Occipital lobe (tissue), 1 donor: ENCODE measurements at regions not wholly inside any gene's neighbourhood (a gene's known extent, or its start where the extent isn't known, plus 50 kb on each side); places are given as distances from the start of the nearest gene placed in this dataset.

ENCODE experiments used
- DNase-seq: peaks from one replicate; lab custom pipeline; 2025; lab: John Stamatoyannopoulos, UW

GRCh38 chr10:35909121-35909720 is 267.1 kb upstream of the FZD8 start:
- no peak for DNase-seq

GRCh38 chr10:35908451-35908850 is 266.4 kb upstream of the FZD8 start:
- no peak for DNase-seq

- DNase-seq = no peak
These were observed 265.5 kb upstream of the FZD8 start for GRCh38 chr10:35907548-35907947.

- DNase-seq = no peak
These were observed 264.1 kb upstream of the FZD8 start for GRCh38 chr10:35906155-35906554.

- no peak for DNase-seq
These were observed 260.9 kb upstream of the FZD8 start for GRCh38 chr10:35903021-35903420.

- DNase-seq = no peak
These were observed 256.8 kb upstream of the FZD8 start for GRCh38 chr10:35898716-35899440.

- DNase-seq = no peak
These were observed 253.9 kb upstream of the FZD8 start for GRCh38 chr10:35896001-35896400.

GRCh38 chr10:35895331-35895730 is 253.2 kb upstream of the FZD8 start:
- no peak for DNase-seq

- DNase-seq = no peak
These were observed 250.4 kb upstream of the FZD8 start for GRCh38 chr10:35892526-35892925.

- DNase-seq = no peak
These were observed 248.8 kb upstream of the FZD8 start for GRCh38 chr10:35890676-35891495.

- DNase-seq = no peak
These were observed 248.0 kb upstream of the FZD8 start for GRCh38 chr10:35889971-35890675.

- DNase-seq = no peak
These were observed 247.1 kb upstream of the FZD8 start for GRCh38 chr10:35889226-35889625.

GRCh38 chr10:35888400-35888799 is 246.3 kb upstream of the FZD8 start:
- DNase-seq = no peak

GRCh38 chr10:35887685-35888084 is 245.6 kb upstream of the FZD8 start:
- no peak for DNase-seq

- DNase-seq = no peak
These were observed 243.0 kb upstream of the FZD8 start for GRCh38 chr10:35885076-35885475.

- no peak for DNase-seq
These were observed 242.6 kb upstream of the FZD8 start for GRCh38 chr10:35884657-35885071.

- no peak for DNase-seq
These were observed 240.5 kb upstream of the FZD8 start for GRCh38 chr10:35882422-35883150.

GRCh38 chr10:35881320-35881719 is 239.2 kb upstream of the FZD8 start:
- no peak for DNase-seq

- DNase-seq = no peak
These were observed 234.2 kb upstream of the FZD8 start for GRCh38 chr10:35876248-35876647.

GRCh38 chr10:35875016-35875676 is 233.1 kb upstream of the FZD8 start:
- DNase-seq = no peak
